GM06990 (cell line): ENCODE measurements at regions not wholly inside any gene's neighbourhood (a gene's known extent, or its start where the extent isn't known, plus 50 kb on each side); places are given as distances from the start of the nearest gene placed in this dataset.
"Not testable (repeated sequence)": the region's sequence is repeated elsewhere in the genome, so short reads cannot be mapped to it uniquely, and the experiment has no call there.

Experiments used
- DNase-seq: peaks from one replicate; pipeline ENCODE4 v3.0.0-alpha.2; 2011; ENCODE audit not compliant: insufficient read length; ENCODE audit errors: extremely low read depth
- H3K27me3 ChIP-seq: replicated peaks from 2 replicates; pipeline ENCODE4 v1.6.0; 2011; ENCODE audit warnings: low read length; ENCODE audit not compliant: control insufficient read depth, insufficient read depth
- H3K36me3 ChIP-seq: 2 replicates; pipeline ENCODE4 v1.5.1; 2011; ENCODE audit warnings: low read length; ENCODE audit not compliant: control insufficient read depth, insufficient read depth
- H3K4me3 ChIP-seq: replicated peaks from 2 replicates; pipeline ENCODE4 v1.5.1; 2011; ENCODE audit warnings: low read depth, mild to moderate bottlenecking, control low read depth, low read length
- TF ChIP-seq, protein P1 (sequence below): IDR thresholded peaks from 2 replicates; pipeline ENCODE4 v1.5.1; 2011; ENCODE audit warnings: low read length, control low read depth, mild to moderate bottlenecking, inconsistent platforms; ENCODE audit not compliant: insufficient read depth, poor library complexity, severe bottlenecking

GRCh38 chr14:106549064-106549463, 1022.7 kb downstream of the TMEM121 start:
- no peak for DNase-seq
- TF ChIP-seq, protein P1, sequence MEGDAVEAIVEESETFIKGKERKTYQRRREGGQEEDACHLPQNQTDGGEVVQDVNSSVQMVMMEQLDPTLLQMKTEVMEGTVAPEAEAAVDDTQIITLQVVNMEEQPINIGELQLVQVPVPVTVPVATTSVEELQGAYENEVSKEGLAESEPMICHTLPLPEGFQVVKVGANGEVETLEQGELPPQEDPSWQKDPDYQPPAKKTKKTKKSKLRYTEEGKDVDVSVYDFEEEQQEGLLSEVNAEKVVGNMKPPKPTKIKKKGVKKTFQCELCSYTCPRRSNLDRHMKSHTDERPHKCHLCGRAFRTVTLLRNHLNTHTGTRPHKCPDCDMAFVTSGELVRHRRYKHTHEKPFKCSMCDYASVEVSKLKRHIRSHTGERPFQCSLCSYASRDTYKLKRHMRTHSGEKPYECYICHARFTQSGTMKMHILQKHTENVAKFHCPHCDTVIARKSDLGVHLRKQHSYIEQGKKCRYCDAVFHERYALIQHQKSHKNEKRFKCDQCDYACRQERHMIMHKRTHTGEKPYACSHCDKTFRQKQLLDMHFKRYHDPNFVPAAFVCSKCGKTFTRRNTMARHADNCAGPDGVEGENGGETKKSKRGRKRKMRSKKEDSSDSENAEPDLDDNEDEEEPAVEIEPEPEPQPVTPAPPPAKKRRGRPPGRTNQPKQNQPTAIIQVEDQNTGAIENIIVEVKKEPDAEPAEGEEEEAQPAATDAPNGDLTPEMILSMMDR: no peak

GRCh38 chr14:106551265-106551664, 1024.9 kb downstream of the TMEM121 start:
- Histone ChIP-seq H3K27me3 (no peaks in the 10 kb centered on the region), H3K4me3 (no peak overlapping the region), H3K36me3 (no peaks in the 10 kb centered on the region)
- DNase-seq: no peak
- TF ChIP-seq, protein P1: no peak

More at GRCh38 chr14:106549064-106549463, 1022.7 kb downstream of the TMEM121 start:
- no peaks in the 10 kb centered on the region for H3K36me3 ChIP-seq
- no peaks in the 10 kb centered on the region for H3K27me3 ChIP-seq
- no peak overlapping the region for H3K4me3 ChIP-seq

DNA sequence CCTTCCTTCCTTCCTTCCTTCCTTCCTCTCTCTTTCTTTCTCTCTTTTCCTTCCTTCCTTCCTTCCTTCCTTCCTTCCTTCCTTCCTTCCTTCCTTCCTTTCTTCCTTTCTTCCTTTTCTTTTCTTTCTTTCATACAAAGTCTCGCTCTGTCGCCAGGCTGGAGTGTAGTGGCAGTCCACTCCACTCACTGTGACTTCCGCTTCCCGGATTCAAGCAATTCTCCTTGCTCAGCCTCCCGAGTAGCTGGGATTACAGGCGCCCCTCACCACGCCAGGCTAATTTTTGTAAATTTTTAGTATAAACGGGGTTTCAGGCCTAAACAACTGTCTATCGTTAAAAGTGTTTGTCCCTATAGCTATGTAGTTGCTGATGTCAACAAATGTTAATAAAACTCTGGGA, 1029.8 kb downstream of the TMEM121 start:
- not testable (repeated sequence) for DNase-seq, H3K27me3 ChIP-seq, H3K36me3 ChIP-seq, H3K4me3 ChIP-seq

DNA sequence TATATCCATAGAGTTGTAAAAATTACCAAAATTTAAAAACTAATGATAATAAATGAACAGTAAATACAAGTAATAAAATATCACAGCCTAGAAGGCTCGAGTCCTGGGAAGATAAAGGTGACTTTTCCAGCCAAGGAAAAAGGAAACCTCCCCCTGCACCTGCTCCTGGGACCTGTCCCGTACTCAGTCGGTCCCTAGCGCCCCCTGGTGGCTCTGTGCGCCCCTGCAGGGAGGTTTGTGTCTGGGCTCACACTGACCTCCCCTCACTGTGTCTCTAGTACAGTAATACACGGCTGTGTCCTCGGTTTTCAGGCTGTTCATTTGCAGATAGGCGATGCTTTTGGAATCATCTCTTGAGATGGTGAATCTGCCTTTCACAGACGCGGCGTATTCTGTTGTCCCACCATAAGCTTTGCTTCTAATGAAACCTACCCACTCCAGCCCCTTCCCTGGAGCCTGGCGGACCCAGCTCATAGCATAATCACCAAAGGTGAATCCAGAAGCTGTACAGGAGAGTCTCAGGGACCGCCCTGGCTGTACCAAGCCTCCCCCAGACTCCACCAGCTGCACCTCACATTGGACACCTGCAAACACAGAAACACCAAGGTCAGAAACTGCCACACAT, 1030.4 kb downstream of the TMEM121 start:
- TF ChIP-seq, protein P1: peak; percentile 86
- Histone ChIP-seq H3K36me3 (no peaks in the 10 kb centered on the region), H3K4me3 (no peak overlapping the region), H3K27me3 (no peaks in the 10 kb centered on the region)
- DNase-seq: peak; percentile 43

DNA sequence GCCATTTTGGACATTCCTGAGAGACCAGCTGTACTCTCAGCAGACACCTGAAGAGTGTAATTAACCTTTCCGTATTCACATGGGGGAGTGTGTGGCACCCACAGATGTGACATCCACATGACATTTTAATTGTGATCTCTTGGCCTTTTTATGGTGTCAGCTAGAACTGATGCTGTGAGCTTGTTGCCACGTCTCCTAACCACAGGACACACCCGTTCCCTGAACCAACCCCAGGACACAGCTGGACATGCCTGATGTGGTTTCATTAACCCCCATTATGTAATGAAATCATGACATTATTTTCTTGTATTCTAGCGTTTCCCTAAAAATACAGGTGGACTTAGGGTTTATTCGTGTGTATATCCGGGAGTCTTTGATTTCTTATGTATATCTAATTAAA, 1036.1 kb downstream of the TMEM121 start:
- TF ChIP-seq, protein P1: no peak
- Histone ChIP-seq H3K27me3 (no peaks in the 10 kb centered on the region), H3K36me3 (no peaks in the 10 kb centered on the region)

GRCh38 chr14:106564058-106564643, 1037.8 kb downstream of the TMEM121 start:
- DNase-seq: peak; percentile 62
- TF ChIP-seq, protein P1: peak; percentile 77
- H3K4me3 ChIP-seq: no peak overlapping the region
- H3K36me3 ChIP-seq: no peaks in the 10 kb centered on the region
- no peaks in the 10 kb centered on the region for H3K27me3 ChIP-seq

More for the DNA sequence above, 1036.1 kb downstream of the TMEM121 start:
- DNase-seq: no peak
- H3K4me3 ChIP-seq: no peak overlapping the region
